ENCODE measurements at regions not wholly inside any gene's neighbourhood (a gene's known extent, or its start where the extent isn't known, plus 50 kb on each side); places are given as distances from the start of the nearest gene placed in this dataset.

DNA sequence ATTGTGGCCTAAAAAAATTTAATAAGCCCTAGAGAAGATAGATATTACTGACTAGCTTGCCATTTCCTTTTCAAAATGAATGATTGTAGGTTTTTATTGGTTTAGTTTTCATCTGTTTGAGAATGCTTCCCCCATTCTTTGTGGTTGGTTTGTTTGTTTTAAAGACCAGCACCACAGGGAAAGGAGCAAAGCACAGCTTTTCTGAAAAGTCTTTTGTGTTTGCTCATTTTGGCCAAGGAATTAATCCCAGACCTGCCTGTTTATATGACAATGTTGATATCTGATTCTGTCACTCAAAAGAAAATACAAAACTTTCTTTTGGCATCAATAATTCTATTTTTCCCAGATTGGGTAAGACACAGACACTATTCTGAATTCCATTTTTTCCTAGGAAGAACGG, 312.5 kb upstream of the FLRT2 start:
- Histone ChIP-seq H3K27ac (no peak overlapping the region), H3K36me3 (ENCODE audit: control insufficient read depth, insufficient read depth, low read length) (no peaks in the 10 kb centered on the region), H3K79me2 (no peaks in the 10 kb centered on the region), H3K9ac (no peak overlapping the region), H3K27me3 (ENCODE audit: control insufficient read depth, insufficient read depth, low read length) (no peaks in the 10 kb centered on the region), H3K4me1 (no peaks in the 10 kb centered on the region), H2AFZ (no peak overlapping the region), H3K4me2 (ENCODE audit: low read length) (no peak overlapping the region), H3K9me3 (ENCODE audit: control insufficient read depth, low read length) (no peaks in the 10 kb centered on the region), H3K4me3 (ENCODE audit: low read depth, low read length) (no peak overlapping the region)
- TF ChIP-seq, protein P1, sequence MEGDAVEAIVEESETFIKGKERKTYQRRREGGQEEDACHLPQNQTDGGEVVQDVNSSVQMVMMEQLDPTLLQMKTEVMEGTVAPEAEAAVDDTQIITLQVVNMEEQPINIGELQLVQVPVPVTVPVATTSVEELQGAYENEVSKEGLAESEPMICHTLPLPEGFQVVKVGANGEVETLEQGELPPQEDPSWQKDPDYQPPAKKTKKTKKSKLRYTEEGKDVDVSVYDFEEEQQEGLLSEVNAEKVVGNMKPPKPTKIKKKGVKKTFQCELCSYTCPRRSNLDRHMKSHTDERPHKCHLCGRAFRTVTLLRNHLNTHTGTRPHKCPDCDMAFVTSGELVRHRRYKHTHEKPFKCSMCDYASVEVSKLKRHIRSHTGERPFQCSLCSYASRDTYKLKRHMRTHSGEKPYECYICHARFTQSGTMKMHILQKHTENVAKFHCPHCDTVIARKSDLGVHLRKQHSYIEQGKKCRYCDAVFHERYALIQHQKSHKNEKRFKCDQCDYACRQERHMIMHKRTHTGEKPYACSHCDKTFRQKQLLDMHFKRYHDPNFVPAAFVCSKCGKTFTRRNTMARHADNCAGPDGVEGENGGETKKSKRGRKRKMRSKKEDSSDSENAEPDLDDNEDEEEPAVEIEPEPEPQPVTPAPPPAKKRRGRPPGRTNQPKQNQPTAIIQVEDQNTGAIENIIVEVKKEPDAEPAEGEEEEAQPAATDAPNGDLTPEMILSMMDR (IDR thresholded peaks at IDR 0.05): no peak

DNA sequence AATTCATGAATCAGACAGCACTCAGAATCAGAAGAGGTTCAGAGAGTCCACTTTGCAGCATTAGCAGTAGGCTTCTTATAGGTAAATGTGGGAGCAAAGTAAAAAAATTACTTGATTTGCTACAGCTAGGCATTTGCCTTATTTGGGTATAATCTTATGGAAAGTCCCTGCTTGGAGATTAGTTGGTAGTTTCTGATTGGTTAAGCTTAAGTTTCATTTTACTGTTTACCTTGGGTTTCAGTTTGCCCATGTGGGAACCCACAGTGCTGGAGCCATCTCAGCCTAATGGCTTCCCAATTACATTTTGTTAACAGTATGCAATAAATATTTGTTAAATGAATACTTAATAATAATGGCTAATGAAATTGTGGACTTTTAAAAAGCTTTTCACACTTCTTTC, 311.0 kb upstream of the FLRT2 start:
- H3K4me1 ChIP-seq: no peaks in the 10 kb centered on the region
- no peak overlapping the region for H3K27ac ChIP-seq
- no peak overlapping the region for H3K9ac ChIP-seq
- H3K4me3 ChIP-seq (ENCODE audit: low read depth, low read length): no peak overlapping the region
- H3K9me3 ChIP-seq (ENCODE audit: control insufficient read depth, low read length): no peaks in the 10 kb centered on the region
- H2AFZ ChIP-seq: no peak overlapping the region
- H3K4me2 ChIP-seq (ENCODE audit: low read length): no peak overlapping the region
- no peaks in the 10 kb centered on the region for H3K79me2 ChIP-seq
- no peaks in the 10 kb centered on the region for H3K36me3 ChIP-seq (ENCODE audit: control insufficient read depth, insufficient read depth, low read length)
- TF ChIP-seq, protein P1 (IDR thresholded peaks at IDR 0.05): no peak
- H3K27me3 ChIP-seq (ENCODE audit: control insufficient read depth, insufficient read depth, low read length): no peaks in the 10 kb centered on the region

DNA sequence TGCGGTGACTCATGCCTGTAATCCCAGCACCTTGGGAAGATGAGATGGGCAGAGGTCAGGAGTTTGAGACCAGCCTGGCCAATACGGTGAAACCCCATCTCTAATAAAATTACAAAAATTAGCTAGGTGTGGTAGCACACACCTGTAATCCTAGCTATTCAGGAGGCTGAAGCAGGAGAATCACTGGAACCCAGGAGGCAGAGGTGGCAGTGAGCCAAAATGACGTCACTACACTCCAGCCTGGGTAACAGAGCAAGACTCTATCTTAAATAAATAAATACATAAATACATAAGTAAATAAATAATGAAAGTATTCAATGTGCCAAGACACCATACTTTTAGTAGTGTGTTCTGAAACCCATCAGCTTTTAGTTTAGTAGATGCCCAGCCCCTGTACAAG, 308.1 kb upstream of the FLRT2 start:
- H3K36me3 ChIP-seq (ENCODE audit: control insufficient read depth, insufficient read depth, low read length): no peaks in the 10 kb centered on the region
- TF ChIP-seq, protein P1 (IDR thresholded peaks at IDR 0.05): no peak
- no peak overlapping the region for H3K27ac ChIP-seq

DNA sequence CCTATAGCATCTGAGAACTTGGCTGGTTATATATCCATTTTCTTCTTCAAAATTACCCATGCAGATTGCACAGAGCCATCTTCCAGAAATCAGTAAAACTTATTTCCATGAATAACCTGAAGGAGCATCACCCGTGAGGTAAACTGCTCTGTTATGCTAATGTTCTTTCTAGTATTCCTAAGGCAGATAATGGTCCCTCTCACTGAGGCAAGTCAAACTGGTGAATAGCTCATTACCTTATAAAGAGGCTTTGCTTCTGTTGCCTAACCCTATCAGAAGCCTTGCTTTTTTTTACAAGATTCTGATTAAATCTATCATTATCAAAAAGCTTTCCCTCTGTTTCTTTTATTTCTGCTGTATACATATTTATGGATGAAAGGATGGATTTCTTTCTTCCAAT, 307.6 kb upstream of the FLRT2 start:
- TF ChIP-seq, protein P1 (IDR thresholded peaks at IDR 0.05): no peak
- H3K27ac ChIP-seq: no peak overlapping the region
- no peaks in the 10 kb centered on the region for H3K4me1 ChIP-seq
- H3K36me3 ChIP-seq (ENCODE audit: control insufficient read depth, insufficient read depth, low read length): no peaks in the 10 kb centered on the region
- no peak overlapping the region for H3K4me3 ChIP-seq (ENCODE audit: low read depth, low read length)
- H2AFZ ChIP-seq: no peak overlapping the region
- H3K4me2 ChIP-seq (ENCODE audit: low read length): no peak overlapping the region
- H3K9ac ChIP-seq: no peak overlapping the region
- H3K79me2 ChIP-seq: no peaks in the 10 kb centered on the region
- no peaks in the 10 kb centered on the region for H3K27me3 ChIP-seq (ENCODE audit: control insufficient read depth, insufficient read depth, low read length)
- no peaks in the 10 kb centered on the region for H3K9me3 ChIP-seq (ENCODE audit: control insufficient read depth, low read length)

More for the DNA sequence above, 308.1 kb upstream of the FLRT2 start:
- no peak overlapping the region for H3K4me2 ChIP-seq (ENCODE audit: low read length)
- no peak overlapping the region for H3K9ac ChIP-seq
- H3K27me3 ChIP-seq (ENCODE audit: control insufficient read depth, insufficient read depth, low read length): no peaks in the 10 kb centered on the region
- no peak overlapping the region for H2AFZ ChIP-seq
- no peaks in the 10 kb centered on the region for H3K79me2 ChIP-seq
- H3K4me1 ChIP-seq: no peaks in the 10 kb centered on the region
- no peaks in the 10 kb centered on the region for H3K9me3 ChIP-seq (ENCODE audit: control insufficient read depth, low read length)
- no peak overlapping the region for H3K4me3 ChIP-seq (ENCODE audit: low read depth, low read length)

DNA sequence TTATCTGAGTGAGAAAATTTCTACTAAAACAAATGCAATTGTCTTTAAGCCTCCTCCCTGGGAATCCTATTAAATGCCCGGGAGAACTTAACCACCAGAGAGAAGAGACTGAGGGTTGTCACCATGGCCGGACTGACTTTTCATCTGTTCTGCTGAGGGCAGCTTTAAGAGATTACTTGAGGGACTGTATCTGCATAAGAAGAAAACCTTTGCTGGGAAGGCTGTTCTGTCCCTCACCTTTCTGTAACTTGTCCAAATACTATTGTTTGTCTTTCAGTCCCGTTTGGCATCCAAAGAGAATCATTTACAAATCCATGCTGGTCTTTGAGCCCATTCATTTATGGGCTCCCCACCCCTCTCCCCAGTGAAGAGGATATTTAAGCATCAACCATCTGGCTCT, 306.3 kb upstream of the FLRT2 start:
- H3K36me3 ChIP-seq (ENCODE audit: control insufficient read depth, insufficient read depth, low read length): no peaks in the 10 kb centered on the region
- TF ChIP-seq, protein P1 (IDR thresholded peaks at IDR 0.05): no peak
- H3K27ac ChIP-seq: no peak overlapping the region
- no peaks in the 10 kb centered on the region for H3K27me3 ChIP-seq (ENCODE audit: control insufficient read depth, insufficient read depth, low read length)
- H2AFZ ChIP-seq: no peak overlapping the region
- H3K4me2 ChIP-seq (ENCODE audit: low read length): no peak overlapping the region
- no peaks in the 10 kb centered on the region for H3K79me2 ChIP-seq
- no peak overlapping the region for H3K4me3 ChIP-seq (ENCODE audit: low read depth, low read length)
- no peak overlapping the region for H3K9ac ChIP-seq
- no peaks in the 10 kb centered on the region for H3K4me1 ChIP-seq
- H3K9me3 ChIP-seq (ENCODE audit: control insufficient read depth, low read length): no peaks in the 10 kb centered on the region
